WTC11 (cell line): ENCODE measurements at regions not wholly inside any gene's neighbourhood (a gene's known extent, or its start where the extent isn't known, plus 50 kb on each side); places are given as distances from the start of the nearest gene placed in this dataset.

Experiments
- ATAC-seq: fragments of 200-7000 bp; cut with Tn5 transposase; 2 replicates; pipeline ENCODE4 v1.10.0; 2021; ENCODE audit warnings: mild to moderate bottlenecking, moderate library complexity
- CTCF ChIA-PET: fragments of 300-600 bp; sonication (Branson Sonifier 250); formaldehyde crosslinking; loops from one replicate; lab custom pipeline; 2021; ENCODE audit warnings: antibody characterized with exemption; lab: Charles Lee
- POLR2A ChIA-PET: fragments of 350-600 bp; sonication (Branson Sonifier 250); formaldehyde crosslinking; loops from one replicate; lab custom pipeline; 2021; ENCODE audit warnings: antibody characterized with exemption; lab: Charles Lee
- DNase-seq: peaks from one replicate; pipeline ENCODE4 v3.0.0; 2021; ENCODE audit warnings: low spot score
- H3K27ac Mint-ChIP-seq: 2 replicates; pipeline ENCODE4 v1.8.0; 2021; ENCODE audit warnings: mixed read lengths
- H3K27me3 Mint-ChIP-seq: 2 replicates; pipeline ENCODE4 v1.8.0; 2021; ENCODE audit warnings: low read depth, mild to moderate bottlenecking, moderate library complexity, mixed read lengths
- H3K36me3 Mint-ChIP-seq: 2 replicates; pipeline ENCODE4 v1.8.0; 2021; ENCODE audit warnings: mixed read lengths
- H3K4me1 Mint-ChIP-seq: 2 replicates; pipeline ENCODE4 v1.8.0; 2022; ENCODE audit warnings: mixed read lengths
- H3K4me3 Mint-ChIP-seq: 2 replicates; pipeline ENCODE4 v1.8.0; 2021; ENCODE audit warnings: mild to moderate bottlenecking, moderate library complexity, mixed read lengths
- H3K9me3 Mint-ChIP-seq: 2 replicates; pipeline ENCODE4 v1.8.0; 2021; ENCODE audit warnings: mixed read lengths
- FOXP1 ChIP-seq: sonication (generic); formaldehyde crosslinking; IDR thresholded peaks from 2 replicates; pipeline ENCODE4 v1.8.0; 2022; ENCODE audit warnings: missing genetic modification reagents, mild to moderate bottlenecking, moderate library complexity, borderline replicate concordance
- GABPB1 ChIP-seq: sonication (generic); formaldehyde crosslinking; IDR thresholded peaks from 2 replicates; pipeline ENCODE4 v1.8.1; 2023; ENCODE audit warnings: mild to moderate bottlenecking, missing genetic modification reagents
- HMGA2 ChIP-seq: fragments of 250-450 bp; sonication (Bioruptor Pico); IDR thresholded peaks from 2 replicates; pipeline ENCODE4 v1.4.0; 2021; ENCODE audit warnings: mild to moderate bottlenecking, moderate library complexity
- MXD4 ChIP-seq: fragments of 250-450 bp; sonication (Bioruptor Pico); IDR thresholded peaks from 2 replicates; pipeline ENCODE4 v1.8.0; 2021; ENCODE audit warnings: mild to moderate bottlenecking, moderate library complexity, borderline replicate concordance
- NFATC4 ChIP-seq: fragments of 250-450 bp; sonication (Bioruptor Pico); IDR thresholded peaks from 2 replicates; pipeline ENCODE4 v1.9.0; 2021; ENCODE audit warnings: mild to moderate bottlenecking
- NFE2L1 ChIP-seq: sonication (generic); formaldehyde crosslinking; IDR thresholded peaks from 2 replicates; pipeline ENCODE4 v1.8.1; 2023; ENCODE audit warnings: missing genetic modification reagents
- NFYB ChIP-seq: sonication (generic); formaldehyde crosslinking; conservative IDR thresholded peaks from 2 replicates; pipeline ENCODE4 v1.8.0; 2022; ENCODE audit warnings: low read depth, missing genetic modification reagents
- TCF7 ChIP-seq: sonication (generic); formaldehyde crosslinking; IDR thresholded peaks from 2 replicates; pipeline ENCODE4 v1.8.0; 2022; ENCODE audit warnings: mild to moderate bottlenecking, low read depth, missing genetic modification reagents, moderate library complexity
- ZBTB21 ChIP-seq: sonication (generic); formaldehyde crosslinking; IDR thresholded peaks from 2 replicates; pipeline ENCODE4 v1.8.1; 2023; ENCODE audit warnings: mild to moderate bottlenecking, missing genetic modification reagents, borderline replicate concordance
- ZNF396 ChIP-seq: fragments of 250-450 bp; sonication (Bioruptor Pico); IDR thresholded peaks from 2 replicates; pipeline ENCODE4 v1.8.0; 2021; ENCODE audit warnings: mild to moderate bottlenecking, moderate library complexity, borderline replicate concordance
- ZNF423 ChIP-seq: fragments of 250-450 bp; sonication (Bioruptor Pico); IDR thresholded peaks from 2 replicates; pipeline ENCODE4 v2.1.2; 2022; ENCODE audit warnings: mild to moderate bottlenecking, moderate library complexity
- TF ChIP-seq, protein P1 (sequence below): sonication (generic); formaldehyde crosslinking; IDR thresholded peaks from 2 replicates; pipeline ENCODE4 v1.8.1; 2022; ENCODE audit warnings: missing genetic modification reagents, borderline replicate concordance
- TF ChIP-seq, protein P2 (sequence below): sonication (generic); formaldehyde crosslinking; IDR thresholded peaks from 2 replicates; pipeline ENCODE4 v1.8.0; 2022; ENCODE audit warnings: missing genetic modification reagents
- TF ChIP-seq, protein P3 (sequence below): sonication (generic); formaldehyde crosslinking; IDR thresholded peaks from 2 replicates; pipeline ENCODE4 v1.8.0; 2022; ENCODE audit warnings: mild to moderate bottlenecking, missing genetic modification reagents
- TF ChIP-seq, protein P4 (sequence below): sonication (generic); formaldehyde crosslinking; IDR thresholded peaks from 2 replicates; pipeline ENCODE4 v1.8.1; 2023; ENCODE audit warnings: mild to moderate bottlenecking, missing genetic modification reagents

DNA sequence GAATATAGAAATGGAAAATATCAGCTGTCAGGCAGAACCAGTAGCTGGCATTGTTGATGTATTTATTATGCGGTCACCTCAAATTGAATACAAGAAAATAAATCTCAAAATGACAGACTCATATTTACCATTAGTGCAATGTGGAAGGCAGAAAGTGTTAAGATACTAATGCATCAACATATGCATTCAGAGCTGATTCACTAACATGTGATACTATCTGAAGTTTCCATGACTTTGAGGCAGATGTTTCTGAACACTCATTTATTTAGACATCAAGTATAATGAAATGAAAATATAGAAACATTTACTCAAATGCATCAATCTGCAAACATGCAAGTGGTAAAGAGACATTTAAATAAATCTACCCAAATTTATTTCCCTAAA, 474.2 kb upstream of the SLC10A2 start:
- no peak for DNase-seq
- H3K9me3 Mint-ChIP-seq = peaks cover 30% of the 10 kb centered on the region
- ChIA-PET CTCF (no interaction called here), POLR2A (no interaction called here)
- H3K27ac Mint-ChIP-seq = no peak overlapping the region
- H3K4me1 Mint-ChIP-seq = peaks cover 5% of the 10 kb centered on the region
- no peak for TF ChIP-seq NFATC4 (CRISPR knock-in tag)
- TF ChIP-seq GABPB1 (CRISPR knock-in tag) = no peak
- TF ChIP-seq ZBTB21 (CRISPR knock-in tag) = no peak
- TF ChIP-seq FOXP1 (CRISPR knock-in tag) = no peak
- no peak for TF ChIP-seq NFYB (CRISPR knock-in tag)
- TF ChIP-seq, protein P1, sequence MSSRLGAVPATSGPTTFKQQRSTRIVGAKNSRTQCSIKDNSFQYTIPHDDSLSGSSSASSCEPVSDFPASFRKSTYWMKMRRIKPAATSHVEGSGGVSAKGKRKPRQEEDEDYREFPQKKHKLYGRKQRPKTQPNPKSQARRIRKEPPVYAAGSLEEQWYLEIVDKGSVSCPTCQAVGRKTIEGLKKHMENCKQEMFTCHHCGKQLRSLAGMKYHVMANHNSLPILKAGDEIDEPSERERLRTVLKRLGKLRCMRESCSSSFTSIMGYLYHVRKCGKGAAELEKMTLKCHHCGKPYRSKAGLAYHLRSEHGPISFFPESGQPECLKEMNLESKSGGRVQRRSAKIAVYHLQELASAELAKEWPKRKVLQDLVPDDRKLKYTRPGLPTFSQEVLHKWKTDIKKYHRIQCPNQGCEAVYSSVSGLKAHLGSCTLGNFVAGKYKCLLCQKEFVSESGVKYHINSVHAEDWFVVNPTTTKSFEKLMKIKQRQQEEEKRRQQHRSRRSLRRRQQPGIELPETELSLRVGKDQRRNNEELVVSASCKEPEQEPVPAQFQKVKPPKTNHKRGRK (CRISPR knock-in tag) = no peak
- no peak for TF ChIP-seq MXD4 (CRISPR knock-in tag)
- no peak for TF ChIP-seq NFE2L1 (CRISPR knock-in tag)
- TF ChIP-seq ZNF396 (CRISPR knock-in tag) = no peak
- no peak for ATAC-seq
- H3K27me3 Mint-ChIP-seq = peaks cover 4% of the 10 kb centered on the region; the same call in 1 of the 2 replicates
- H3K36me3 Mint-ChIP-seq = peaks cover 26% of the 10 kb centered on the region
- H3K4me3 Mint-ChIP-seq = no peak overlapping the region

DNA sequence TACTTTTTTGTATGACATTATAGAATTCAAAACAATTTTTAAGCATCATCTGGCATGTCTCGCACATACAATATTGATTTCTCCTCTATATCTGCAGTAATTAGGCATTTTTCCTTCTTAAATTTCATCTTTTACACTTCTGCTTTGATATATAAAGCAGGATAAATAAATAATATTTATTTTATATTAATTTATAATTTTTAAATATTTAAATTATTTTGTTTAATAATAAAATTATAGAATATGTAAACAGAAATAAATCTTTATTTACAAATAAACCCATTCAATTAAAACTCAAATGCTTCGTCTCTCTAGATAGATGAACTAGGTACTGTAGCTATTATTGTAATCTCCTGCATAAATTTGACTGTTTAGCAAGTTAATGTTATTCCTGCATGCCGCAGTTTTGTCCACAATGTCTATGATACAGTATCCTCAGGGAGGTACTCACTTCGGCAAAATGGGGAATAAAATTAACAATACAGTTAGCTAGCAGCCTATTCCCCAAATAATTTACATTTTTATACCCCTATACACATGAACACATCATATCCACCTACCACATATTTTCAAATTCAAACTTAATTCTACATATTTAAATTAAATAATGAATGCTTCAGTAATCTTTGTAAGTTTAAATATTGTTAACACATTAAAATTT, 473.6 kb upstream of the SLC10A2 start:
- H3K36me3 Mint-ChIP-seq = peaks cover 22% of the 10 kb centered on the region
- TF ChIP-seq HMGA2 (CRISPR knock-in tag) = peak; percentile 95
- no peak for TF ChIP-seq NFE2L1 (CRISPR knock-in tag)
- TF ChIP-seq TCF7 (CRISPR knock-in tag) = no peak
- no peak for TF ChIP-seq ZNF423 (CRISPR knock-in tag)
- no peak for TF ChIP-seq FOXP1 (CRISPR knock-in tag)
- TF ChIP-seq, protein P2, sequence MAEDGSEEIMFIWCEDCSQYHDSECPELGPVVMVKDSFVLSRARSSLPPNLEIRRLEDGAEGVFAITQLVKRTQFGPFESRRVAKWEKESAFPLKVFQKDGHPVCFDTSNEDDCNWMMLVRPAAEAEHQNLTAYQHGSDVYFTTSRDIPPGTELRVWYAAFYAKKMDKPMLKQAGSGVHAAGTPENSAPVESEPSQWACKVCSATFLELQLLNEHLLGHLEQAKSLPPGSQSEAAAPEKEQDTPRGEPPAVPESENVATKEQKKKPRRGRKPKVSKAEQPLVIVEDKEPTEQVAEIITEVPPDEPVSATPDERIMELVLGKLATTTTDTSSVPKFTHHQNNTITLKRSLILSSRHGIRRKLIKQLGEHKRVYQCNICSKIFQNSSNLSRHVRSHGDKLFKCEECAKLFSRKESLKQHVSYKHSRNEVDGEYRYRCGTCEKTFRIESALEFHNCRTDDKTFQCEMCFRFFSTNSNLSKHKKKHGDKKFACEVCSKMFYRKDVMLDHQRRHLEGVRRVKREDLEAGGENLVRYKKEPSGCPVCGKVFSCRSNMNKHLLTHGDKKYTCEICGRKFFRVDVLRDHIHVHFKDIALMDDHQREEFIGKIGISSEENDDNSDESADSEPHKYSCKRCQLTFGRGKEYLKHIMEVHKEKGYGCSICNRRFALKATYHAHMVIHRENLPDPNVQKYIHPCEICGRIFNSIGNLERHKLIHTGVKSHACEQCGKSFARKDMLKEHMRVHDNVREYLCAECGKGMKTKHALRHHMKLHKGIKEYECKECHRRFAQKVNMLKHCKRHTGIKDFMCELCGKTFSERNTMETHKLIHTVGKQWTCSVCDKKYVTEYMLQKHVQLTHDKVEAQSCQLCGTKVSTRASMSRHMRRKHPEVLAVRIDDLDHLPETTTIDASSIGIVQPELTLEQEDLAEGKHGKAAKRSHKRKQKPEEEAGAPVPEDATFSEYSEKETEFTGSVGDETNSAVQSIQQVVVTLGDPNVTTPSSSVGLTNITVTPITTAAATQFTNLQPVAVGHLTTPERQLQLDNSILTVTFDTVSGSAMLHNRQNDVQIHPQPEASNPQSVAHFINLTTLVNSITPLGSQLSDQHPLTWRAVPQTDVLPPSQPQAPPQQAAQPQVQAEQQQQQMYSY (CRISPR knock-in tag) = no peak
- TF ChIP-seq, protein P3, sequence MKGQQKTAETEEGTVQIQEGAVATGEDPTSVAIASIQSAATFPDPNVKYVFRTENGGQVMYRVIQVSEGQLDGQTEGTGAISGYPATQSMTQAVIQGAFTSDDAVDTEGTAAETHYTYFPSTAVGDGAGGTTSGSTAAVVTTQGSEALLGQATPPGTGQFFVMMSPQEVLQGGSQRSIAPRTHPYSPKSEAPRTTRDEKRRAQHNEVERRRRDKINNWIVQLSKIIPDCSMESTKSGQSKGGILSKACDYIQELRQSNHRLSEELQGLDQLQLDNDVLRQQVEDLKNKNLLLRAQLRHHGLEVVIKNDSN (CRISPR knock-in tag) = no peak
- TF ChIP-seq, protein P4, sequence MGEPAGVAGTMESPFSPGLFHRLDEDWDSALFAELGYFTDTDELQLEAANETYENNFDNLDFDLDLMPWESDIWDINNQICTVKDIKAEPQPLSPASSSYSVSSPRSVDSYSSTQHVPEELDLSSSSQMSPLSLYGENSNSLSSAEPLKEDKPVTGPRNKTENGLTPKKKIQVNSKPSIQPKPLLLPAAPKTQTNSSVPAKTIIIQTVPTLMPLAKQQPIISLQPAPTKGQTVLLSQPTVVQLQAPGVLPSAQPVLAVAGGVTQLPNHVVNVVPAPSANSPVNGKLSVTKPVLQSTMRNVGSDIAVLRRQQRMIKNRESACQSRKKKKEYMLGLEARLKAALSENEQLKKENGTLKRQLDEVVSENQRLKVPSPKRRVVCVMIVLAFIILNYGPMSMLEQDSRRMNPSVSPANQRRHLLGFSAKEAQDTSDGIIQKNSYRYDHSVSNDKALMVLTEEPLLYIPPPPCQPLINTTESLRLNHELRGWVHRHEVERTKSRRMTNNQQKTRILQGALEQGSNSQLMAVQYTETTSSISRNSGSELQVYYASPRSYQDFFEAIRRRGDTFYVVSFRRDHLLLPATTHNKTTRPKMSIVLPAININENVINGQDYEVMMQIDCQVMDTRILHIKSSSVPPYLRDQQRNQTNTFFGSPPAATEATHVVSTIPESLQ = no peak
- POLR2A ChIA-PET = no interaction called here
- H3K4me1 Mint-ChIP-seq = peaks cover 5% of the 10 kb centered on the region
- ATAC-seq (no peak), DNase-seq (no peak)
- H3K27ac Mint-ChIP-seq = no peak overlapping the region
- no peak overlapping the region for H3K4me3 Mint-ChIP-seq
- H3K27me3 Mint-ChIP-seq = peaks cover 3% of the 10 kb centered on the region; the same call in 1 of the 2 replicates
- CTCF ChIA-PET = no interaction called here
- peaks cover 25% of the 10 kb centered on the region for H3K9me3 Mint-ChIP-seq
